HG03045 (cell line): ENCODE measurements at regions not wholly inside any gene's neighbourhood (a gene's known extent, or its start where the extent isn't known, plus 50 kb on each side); places are given as distances from the start of the nearest gene placed in this dataset.

Experiments
- ATAC-seq: cut with Tn5 transposase; IDR thresholded peaks from one replicate; pipeline ENCODE4 v1.9.1; 2021; ENCODE audit warnings: mild to moderate bottlenecking, moderate library complexity; ENCODE audit not compliant: unreplicated experiment

GRCh38 chr13:72383646-72384045 is 343.8 kb downstream of the MZT1 start:
- ATAC-seq, result no peak

DNA sequence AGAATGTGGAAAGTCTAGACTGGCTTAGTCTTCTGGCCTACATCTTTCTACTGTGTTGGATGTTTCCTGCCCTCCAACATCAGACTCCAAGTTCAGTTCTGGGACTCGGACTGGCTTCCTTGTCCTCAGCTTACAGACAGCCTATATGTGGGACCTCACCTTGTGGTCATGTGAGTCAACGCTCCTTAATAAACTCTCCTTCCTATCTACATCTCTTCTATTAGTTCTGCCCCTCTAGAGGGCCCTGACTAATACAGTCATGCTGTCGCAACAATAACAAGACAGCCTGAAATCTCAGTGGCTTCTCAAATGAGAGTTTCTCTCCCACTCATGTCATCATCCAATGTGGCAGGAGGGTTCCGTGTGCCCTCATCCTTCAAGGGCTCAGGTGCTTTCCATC is 347.8 kb downstream of the MZT1 start:
- ATAC-seq, result no peak

DNA sequence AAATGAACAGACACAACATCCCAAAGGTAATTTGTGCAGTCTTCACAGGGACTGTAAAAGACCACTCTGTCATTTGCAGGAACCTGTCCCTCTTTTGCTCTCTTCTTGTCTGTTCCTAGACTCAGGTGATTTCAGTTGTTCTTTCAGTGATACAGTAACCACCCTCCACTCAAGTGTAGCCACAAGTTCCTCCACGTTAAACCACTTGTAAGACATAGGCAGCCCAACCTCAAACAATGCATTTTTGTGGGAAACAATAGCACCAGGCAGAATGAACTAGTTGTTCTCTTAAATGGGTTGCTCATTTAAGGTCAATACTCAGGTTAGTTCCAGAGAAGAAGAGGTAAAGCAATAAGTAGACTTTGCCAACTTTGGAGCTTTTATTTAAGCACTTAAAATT is 359.4 kb downstream of the MZT1 start:
- no peak for ATAC-seq

- ATAC-seq, result no peak
Observed at GRCh38 chr13:72346716-72347115, 380.7 kb downstream of the MZT1 start.

DNA sequence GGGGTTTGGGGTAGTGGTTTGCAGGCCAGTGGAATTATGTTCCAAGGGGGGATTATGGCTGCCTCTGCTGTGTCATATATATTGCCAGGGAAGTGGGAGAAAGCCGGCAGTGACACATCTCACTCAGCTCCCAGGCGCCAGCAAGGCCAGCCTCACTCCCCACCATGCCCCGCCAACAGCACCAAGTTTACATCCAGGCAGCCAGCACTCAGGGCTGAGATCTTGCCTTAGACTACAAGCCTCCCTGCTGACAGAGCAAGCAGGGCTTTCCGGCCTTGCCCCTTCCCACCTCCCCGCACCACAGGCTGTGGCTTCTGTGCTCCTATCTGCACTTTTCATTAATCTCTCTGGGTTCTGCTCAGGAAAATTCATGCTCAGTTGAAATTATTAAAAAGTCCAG is 385.1 kb downstream of the MZT1 start:
- ATAC-seq, result no peak

DNA sequence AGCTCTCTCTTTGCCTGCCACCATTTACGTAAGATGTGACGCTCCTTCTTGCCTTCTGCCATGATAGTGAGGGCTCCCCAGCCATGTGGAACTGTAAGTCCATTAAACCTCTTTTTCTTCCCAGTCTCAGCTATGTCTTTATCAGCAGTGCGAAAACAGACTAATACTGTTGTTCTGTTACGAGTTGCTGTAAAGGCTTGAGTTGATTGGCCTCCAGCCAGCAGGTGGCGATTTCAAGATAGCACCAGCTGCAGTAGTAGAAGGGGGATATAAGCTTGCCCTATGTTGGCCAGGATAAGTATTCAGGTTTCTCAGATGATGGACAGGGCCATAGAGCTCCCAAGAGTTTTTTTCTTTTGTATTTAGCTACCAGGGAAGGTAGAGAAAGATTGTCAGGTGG is 385.5 kb downstream of the MZT1 start:
- ATAC-seq, result no peak

DNA sequence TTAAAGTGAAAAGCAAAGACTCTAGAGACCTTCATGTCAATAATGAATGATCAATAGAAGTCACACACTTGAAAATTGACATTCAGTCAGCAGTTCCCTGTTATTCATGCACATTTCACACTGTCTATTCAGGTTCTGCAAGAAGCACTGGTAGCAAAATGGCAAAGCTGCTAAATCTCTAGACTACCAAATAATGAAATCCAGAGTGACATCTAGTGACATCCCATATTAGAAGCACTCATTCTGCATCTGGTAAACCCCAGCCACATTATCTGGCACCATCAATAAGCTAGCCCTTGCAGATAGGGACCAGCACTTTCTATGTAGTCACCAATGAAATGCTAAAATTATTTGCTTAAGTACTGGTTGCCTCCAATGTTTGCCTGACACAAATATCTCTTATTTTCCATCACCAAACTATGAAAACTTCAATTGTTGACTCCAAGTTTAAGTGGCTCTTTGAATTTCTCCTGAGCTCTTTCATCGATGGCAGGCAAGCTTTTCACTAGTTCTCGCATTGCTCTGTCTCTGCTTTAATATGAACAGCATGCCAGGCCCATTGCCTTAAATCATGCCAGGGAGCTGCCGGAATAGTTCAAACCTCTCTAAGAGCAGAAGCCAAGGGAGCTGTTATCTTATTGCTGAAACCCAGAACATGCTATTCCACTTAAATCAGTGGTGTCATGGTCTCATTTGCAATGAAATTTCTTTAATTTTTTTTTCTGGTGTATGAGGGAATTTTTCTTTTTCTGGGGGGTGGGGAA is 409.9 kb downstream of the MZT1 start:
- ATAC-seq, result no peak

DNA sequence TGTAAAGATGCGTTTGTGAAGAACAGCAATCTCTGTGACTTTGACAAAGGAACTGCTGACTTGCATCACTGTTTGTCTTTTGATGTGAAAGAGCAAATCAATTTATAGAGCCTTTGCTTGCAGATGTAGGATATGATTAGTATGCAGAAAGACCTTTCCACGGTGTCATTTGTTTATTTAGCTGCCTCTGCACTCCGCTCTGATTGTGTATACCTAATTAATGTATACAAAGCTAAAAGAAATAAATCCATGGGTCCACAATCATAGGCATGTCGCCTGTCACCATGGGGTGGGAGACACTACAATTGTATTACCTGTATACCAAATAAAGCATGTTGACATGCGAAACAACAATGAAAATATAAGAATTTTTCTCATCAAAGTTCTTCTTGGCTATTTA is 410.7 kb downstream of the MZT1 start:
- no peak for ATAC-seq

DNA sequence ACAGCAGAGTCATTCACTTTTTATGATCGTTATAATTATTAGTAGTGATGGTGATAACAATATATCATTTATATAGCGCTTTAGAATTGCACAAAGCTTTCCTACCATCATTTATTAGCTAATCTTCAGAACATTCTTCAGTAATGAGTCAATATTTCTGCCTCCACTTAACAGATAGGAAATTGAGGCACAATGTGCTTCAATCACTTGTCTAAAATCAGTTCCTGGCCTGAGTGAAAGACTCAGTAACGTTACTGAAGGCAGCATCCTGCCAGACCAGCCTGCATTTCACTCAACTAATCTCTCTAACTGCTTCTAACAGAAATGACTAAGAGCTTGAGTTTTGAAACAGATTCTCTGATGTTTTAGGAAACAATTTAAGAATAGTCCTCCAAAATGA is 412.1 kb downstream of the MZT1 start:
- no peak for ATAC-seq

GRCh38 chr13:72314210-72314609 is 413.2 kb downstream of the MZT1 start:
- ATAC-seq, result no peak

- no peak for ATAC-seq
Observed at GRCh38 chr13:72313546-72313945, 413.9 kb downstream of the MZT1 start.

GRCh38 chr13:72303941-72304746 is 423.3 kb downstream of the MZT1 start:
- no peak for ATAC-seq

- ATAC-seq, result no peak
Observed at GRCh38 chr13:72296246-72296645, 429.2 kb upstream of the DACH1 start.

DNA sequence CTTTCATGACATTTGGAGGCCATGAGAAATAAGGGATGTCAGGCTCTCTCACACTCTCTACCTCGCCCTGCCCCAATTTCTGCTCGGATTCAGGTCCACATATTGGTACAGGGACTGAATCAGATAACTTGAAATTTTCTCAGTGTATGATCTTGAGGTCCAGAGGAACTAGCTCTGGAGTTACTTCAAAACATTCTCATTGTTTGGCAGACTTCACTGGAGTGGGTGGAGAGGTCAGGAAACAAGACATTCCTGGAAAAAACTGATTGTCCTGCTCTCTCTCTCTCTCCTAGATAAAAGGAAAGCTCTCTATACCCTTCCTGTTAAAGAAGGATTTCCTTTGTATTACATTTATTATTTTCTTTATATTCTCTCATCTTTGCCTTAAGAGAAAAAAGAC is 428.1 kb upstream of the DACH1 start:
- ATAC-seq, result no peak

DNA sequence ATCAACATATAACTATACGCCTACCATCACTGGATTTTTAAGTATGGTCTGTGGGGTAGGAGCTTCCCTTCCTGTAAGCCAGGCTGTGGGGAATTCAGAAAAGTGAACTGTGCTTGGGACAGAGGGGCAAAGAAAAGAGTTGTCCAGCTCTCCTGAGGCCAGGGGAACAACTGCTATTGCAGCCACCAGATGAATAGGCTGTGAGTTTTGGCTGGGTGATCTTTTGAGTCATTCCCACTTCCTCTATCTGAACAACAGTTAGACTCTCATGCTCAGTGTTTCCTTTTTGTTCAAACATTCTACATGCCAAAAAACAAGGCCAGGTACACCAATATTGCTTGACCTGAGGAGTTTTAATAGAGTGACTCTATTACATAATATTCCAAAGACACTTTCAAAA is 426.2 kb upstream of the DACH1 start:
- no peak for ATAC-seq

- ATAC-seq, result no peak
Observed at GRCh38 chr13:72290962-72291681, 424.1 kb upstream of the DACH1 start.

DNA sequence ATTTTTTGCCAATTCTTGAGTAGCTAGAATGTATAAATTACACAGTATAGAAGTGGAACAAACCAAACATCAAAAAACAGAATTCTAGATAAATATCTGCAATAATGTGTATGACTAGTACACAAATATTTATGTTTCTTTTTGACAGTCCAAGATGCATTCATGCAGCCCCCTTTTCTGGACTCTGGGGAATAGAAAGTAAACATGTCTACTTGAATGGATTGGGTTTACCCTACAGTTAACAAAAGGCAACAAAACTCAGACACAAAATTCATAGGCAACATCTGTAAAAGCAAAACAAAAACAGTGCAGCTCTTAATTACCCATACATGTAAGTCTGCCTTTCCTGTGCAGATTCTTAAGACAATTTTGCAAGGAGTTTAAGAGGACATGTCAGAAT is 419.4 kb upstream of the DACH1 start:
- ATAC-seq, result no peak

GRCh38 chr13:72284791-72285190 is 417.8 kb upstream of the DACH1 start:
- ATAC-seq, result no peak

DNA sequence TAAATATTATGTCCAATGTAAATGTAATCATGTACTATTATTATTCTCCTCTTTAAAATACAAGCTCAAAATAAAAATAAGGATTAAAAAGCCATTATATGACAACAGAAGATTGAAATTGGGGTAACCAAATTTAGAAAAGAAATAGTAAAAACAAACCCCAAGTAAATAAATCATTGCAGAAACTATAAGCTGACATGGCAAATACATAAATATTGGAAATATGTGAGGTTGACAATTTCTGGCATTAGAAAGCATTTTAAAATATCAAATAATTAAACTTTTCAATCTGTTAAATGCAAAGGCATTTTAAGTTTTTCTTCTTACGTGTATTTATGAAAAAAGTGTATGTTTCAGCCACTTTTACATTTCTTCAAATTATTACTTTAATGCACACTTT is 394.7 kb upstream of the DACH1 start:
- ATAC-seq, result no peak

DNA sequence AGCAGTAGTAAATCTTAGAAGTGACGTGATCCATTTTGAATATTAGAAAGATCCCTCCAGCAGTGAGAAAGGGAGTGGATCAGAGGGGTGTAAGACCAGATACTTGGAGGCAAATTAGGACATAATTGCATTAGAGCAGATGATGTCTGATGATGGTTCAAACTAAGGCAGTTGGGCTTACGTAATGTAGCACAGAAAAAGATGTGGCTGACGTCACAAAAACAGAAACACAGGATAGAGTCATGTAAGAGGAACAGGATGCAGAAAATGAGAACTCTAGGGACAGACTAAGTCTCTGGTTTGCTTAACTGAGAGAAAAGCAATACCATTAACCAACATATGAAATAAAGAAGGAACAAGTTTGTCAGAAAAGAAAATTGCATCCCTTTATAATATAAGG is 392.5 kb upstream of the DACH1 start:
- no peak for ATAC-seq

DNA sequence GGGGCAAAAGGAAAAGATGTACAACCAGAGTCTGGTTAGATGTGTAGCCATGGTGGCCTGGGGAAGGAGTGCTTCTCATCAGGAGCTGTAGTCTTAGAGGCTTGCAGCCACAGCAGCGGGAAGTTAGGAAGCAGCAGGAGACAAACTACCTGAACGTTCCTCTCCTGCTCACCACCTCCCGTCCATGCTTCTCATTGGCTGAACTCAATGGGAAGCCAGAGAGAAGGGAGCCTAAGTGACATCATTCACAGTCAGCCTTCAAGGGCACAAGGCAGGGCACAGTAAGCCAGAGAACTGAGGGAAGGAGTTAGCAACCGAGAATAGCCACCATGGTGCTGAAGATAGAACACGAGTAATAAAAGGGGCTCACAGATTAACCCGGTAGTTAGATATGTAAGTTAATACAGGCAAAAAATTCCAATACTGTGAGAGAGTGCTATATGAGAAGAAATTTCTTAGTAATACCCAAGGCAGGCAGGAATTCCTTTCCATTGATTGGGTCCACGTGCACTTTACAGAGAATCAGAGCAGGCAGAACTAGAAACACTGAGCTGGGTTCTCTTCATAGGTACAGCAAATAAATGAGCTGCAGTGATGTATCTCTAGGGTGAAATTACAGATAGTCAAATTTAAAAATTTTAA is 391.5 kb upstream of the DACH1 start:
- ATAC-seq, result no peak
